ENCODE measurements at regions not wholly inside any gene's neighbourhood (a gene's known extent, or its start where the extent isn't known, plus 50 kb on each side); places are given as distances from the start of the nearest gene placed in this dataset.

- no peak for DNase-seq (ENCODE audit: low read depth in 1 of 2, low spot score in 1 of 2)
- in situ Hi-C loops (cut with HindIII; ENCODE audit: low pct_unique_long_range_greater_than_20kb, low sequenced_read_pairs): no loop called here
- TF ChIP-seq JUND (IDR thresholded peaks at IDR 0.05; ENCODE audit: low read depth): no peak
Observed at GRCh38 chr15:70558406-70559264, 204.7 kb downstream of the UACA start.

GRCh38 chr15:70557521-70558258 is 205.7 kb downstream of the UACA start:
- DNase-seq (ENCODE audit: low read depth in 1 of 2, low spot score in 1 of 2): no peak
- in situ Hi-C loops (cut with HindIII; ENCODE audit: low pct_unique_long_range_greater_than_20kb, low sequenced_read_pairs): no loop called here
- no peak for TF ChIP-seq JUND (IDR thresholded peaks at IDR 0.05; ENCODE audit: low read depth)

DNA sequence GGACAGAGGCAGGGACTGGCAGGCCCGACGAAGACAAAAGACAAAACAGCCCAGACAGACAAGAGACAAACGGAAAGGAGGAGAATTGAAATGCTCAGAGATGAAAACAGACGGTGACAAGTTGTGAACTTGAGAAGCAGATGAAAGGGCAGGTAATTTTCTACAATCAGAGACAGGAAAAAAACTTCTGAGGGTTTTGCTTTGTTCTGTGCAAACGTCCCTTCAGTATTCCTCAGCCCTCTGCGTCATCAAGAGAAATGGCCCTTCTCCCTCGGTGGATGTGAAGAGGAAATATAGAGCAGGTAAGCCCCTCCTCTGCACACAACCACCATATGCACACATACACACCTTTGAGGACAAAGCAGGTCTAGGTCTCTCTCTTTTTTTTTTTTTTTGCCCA is 206.6 kb downstream of the UACA start:
- in situ Hi-C loops (cut with HindIII; ENCODE audit: low pct_unique_long_range_greater_than_20kb, low sequenced_read_pairs): no loop called here
- DNase-seq (ENCODE audit: low read depth in 1 of 2, low spot score in 1 of 2): no peak
- TF ChIP-seq JUND (IDR thresholded peaks at IDR 0.05; ENCODE audit: low read depth): no peak

- in situ Hi-C loops (cut with HindIII; ENCODE audit: low pct_unique_long_range_greater_than_20kb, low sequenced_read_pairs): no loop called here
- no peak for DNase-seq (ENCODE audit: low read depth in 1 of 2, low spot score in 1 of 2)
Observed at GRCh38 chr15:70556151-70556741, 207.1 kb downstream of the UACA start.

DNA sequence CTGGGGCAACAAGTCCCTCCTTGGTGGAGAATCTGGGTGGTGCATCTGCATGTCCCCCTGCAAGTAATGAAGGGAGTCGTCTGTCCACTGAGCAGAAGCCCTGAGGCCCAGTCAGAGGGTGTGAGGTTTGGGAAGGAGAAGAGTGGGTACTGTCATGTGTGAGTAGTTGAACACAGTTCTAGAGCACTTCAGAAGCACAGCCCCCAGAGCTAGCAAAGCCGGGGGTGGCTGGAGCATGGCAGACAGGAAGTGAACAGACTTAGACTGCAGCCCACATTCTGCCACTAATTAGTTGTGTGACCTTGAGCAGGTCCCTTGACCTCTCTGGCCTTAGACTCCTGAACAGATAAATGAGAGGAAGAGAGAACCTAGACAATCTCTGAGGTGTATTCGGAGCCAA is 207.6 kb downstream of the UACA start:
- in situ Hi-C loops (cut with HindIII; ENCODE audit: low pct_unique_long_range_greater_than_20kb, low sequenced_read_pairs): no loop called here
- no peak for DNase-seq (ENCODE audit: low read depth in 1 of 2, low spot score in 1 of 2)
- no peak for TF ChIP-seq JUND (IDR thresholded peaks at IDR 0.05; ENCODE audit: low read depth)

More at GRCh38 chr15:70556151-70556741, 207.1 kb downstream of the UACA start:
- no peak for TF ChIP-seq JUND (IDR thresholded peaks at IDR 0.05; ENCODE audit: low read depth)

DNA sequence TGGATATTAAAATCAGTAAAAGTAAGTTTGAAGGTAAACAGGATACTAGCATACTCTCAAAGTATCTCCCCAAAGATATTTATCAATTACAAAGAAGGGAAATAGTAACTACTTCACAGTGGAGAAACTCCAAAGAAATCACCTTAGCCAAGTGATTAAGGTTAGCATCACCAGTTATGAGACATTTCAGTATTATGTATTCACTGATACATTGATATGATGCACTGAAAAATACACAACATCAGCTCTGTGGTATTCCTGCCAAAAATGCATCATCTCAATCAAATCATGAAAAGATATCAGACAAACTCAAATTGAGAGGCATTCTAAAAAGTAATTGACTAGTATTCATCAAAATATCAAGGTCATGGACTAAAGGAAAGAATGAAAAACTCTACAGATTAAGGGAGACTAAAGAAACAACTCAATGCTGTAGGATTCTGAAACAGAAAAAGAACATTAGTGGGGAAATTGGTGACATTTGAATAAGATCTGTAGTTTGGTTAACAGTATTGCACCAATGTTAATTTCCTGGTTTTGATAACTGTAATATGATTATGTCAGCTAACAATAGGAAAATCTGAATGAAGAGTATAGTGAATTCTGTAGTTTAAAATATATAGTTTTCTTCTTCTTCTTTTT is 215.4 kb downstream of the UACA start:
- DNase-seq (ENCODE audit: low read depth in 1 of 2, low spot score in 1 of 2): no peak
- in situ Hi-C loops (cut with HindIII; ENCODE audit: low pct_unique_long_range_greater_than_20kb, low sequenced_read_pairs): no loop called here
- TF ChIP-seq JUND (IDR thresholded peaks at IDR 0.05; ENCODE audit: low read depth): no peak

DNA sequence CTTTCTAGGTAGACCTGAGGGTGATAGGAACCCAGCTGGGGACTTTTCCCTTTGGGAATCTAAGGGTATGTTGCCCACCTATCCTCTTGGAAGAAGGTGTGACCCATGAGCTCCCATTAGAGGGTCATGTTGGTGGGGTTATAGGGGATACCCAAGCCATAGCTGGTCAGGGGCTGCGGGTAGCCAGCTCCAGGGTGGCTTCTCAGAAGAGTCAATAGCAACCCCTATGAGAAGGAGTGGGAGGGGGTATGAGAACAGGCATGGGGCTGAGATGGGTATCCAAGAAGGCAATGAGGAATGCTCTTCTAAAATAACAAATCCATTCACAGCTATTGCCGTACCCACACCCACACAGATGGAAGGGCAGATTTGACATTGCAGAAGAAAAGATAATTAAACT is 217.8 kb downstream of the UACA start:
- in situ Hi-C loops (cut with HindIII; ENCODE audit: low pct_unique_long_range_greater_than_20kb, low sequenced_read_pairs): no loop called here
- no peak for TF ChIP-seq JUND (IDR thresholded peaks at IDR 0.05; ENCODE audit: low read depth)
- no peak for DNase-seq (ENCODE audit: low read depth in 1 of 2, low spot score in 1 of 2)

- no peak for TF ChIP-seq JUND (IDR thresholded peaks at IDR 0.05; ENCODE audit: low read depth)
- in situ Hi-C loops (cut with HindIII; ENCODE audit: low pct_unique_long_range_greater_than_20kb, low sequenced_read_pairs): no loop called here
- DNase-seq (ENCODE audit: low read depth in 1 of 2, low spot score in 1 of 2): no peak
Observed at GRCh38 chr15:70541511-70541910, 221.8 kb downstream of the UACA start.

DNA sequence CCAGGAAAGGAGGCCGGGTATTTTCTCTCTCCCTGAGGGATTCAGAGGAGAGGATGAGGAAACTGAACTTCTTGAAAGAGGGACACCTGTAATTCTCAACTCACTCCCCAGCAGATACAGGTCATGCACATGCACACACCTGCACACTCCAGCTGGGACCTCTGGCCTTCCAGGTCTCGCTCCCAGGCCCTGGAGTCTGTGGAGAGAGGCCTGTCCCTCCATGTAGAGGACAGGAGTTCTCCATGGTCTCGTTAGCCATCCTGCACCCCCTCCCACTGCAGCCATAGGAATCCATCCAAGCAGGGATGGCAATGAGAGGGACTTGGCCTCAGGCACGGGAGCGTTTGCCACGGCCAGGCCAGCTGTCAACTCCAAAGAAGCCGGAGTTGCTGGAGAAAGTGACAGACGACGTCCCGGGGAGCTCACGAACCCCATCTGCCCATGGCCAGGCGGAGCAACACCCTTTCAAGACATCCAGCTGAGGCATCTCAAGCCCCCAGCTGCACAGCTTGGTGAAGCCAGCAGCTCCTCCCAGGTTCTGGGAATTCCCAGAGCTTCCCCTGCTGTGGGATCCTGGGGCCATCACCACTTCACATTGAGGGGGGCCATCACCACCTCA is 223.3 kb downstream of the UACA start:
- in situ Hi-C loops (cut with HindIII; ENCODE audit: low pct_unique_long_range_greater_than_20kb, low sequenced_read_pairs): no loop called here
- no peak for DNase-seq (ENCODE audit: low read depth in 1 of 2, low spot score in 1 of 2)

GRCh38 chr15:70539409-70539808 is 223.9 kb downstream of the UACA start:
- no peak for TF ChIP-seq JUND (IDR thresholded peaks at IDR 0.05; ENCODE audit: low read depth)
- DNase-seq (ENCODE audit: low read depth in 1 of 2, low spot score in 1 of 2): peak in 1 of 2 experiments; percentile 53
- in situ Hi-C loops (cut with HindIII; ENCODE audit: low pct_unique_long_range_greater_than_20kb, low sequenced_read_pairs): no loop called here

More for the DNA sequence above, 223.3 kb downstream of the UACA start:
- no peak for TF ChIP-seq JUND (IDR thresholded peaks at IDR 0.05; ENCODE audit: low read depth)

DNA sequence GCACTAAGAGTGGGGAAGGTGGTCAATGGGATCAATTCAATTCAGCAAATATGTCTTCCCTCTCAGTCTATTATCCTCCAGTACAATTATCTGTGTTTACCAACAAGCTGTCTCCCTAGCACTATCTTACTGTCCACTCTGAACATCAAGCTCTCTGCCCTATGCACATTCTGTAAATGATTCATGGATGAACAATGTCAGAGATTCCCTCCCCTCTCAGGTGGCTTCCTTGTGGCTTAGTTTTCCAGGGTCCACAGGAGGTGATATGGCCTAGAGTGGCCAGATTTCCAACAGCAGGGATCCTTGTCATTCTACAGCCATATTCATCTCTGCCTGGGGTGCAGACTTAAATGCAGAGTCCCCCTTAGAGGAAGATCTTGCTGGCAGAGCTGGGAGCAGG is 225.1 kb downstream of the UACA start:
- DNase-seq (ENCODE audit: low read depth in 1 of 2, low spot score in 1 of 2): no peak
- TF ChIP-seq JUND (IDR thresholded peaks at IDR 0.05; ENCODE audit: low read depth): no peak
- in situ Hi-C loops (cut with HindIII; ENCODE audit: low pct_unique_long_range_greater_than_20kb, low sequenced_read_pairs): no loop called here

- no peak for DNase-seq (ENCODE audit: low read depth in 1 of 2, low spot score in 1 of 2)
- no peak for TF ChIP-seq JUND (IDR thresholded peaks at IDR 0.05; ENCODE audit: low read depth)
- in situ Hi-C loops (cut with HindIII; ENCODE audit: low pct_unique_long_range_greater_than_20kb, low sequenced_read_pairs): no loop called here
Observed at GRCh38 chr15:70535955-70536338, 227.4 kb downstream of the UACA start.
